Spleen (tissue), 7 donors: ENCODE measurements at regions not wholly inside any gene's neighbourhood (a gene's known extent, or its start where the extent isn't known, plus 50 kb on each side); places are given as distances from the start of the nearest gene placed in this dataset.

ENCODE experiments used
- CTCF ChIP-seq, 11 experiments: fragments of 200-600 bp in 7 of 11; fragments of 450-650 bp in 4 of 11; sonication (generic) in 4 of 11; IDR thresholded peaks in 8 of 11; conservative IDR thresholded peaks in 3 of 11; 1 replicate in 7 of 11; 2 replicates in 4 of 11; pipeline versions ENCODE4 v1.4.0 to v1.8.0; 2016 to 2021; ENCODE audit warnings: antibody characterized with exemption in 11 of 11, inconsistent platforms in 4 of 11, mild to moderate bottlenecking in 1 of 11
- POLR2A ChIP-seq, 3 donors: fragments of 450-650 bp; IDR thresholded peaks; one replicate each; pipeline ENCODE4 v1.5.1; 2017; ENCODE audit warnings: antibody characterized with exemption in 3 of 3, mild to moderate bottlenecking in 1 of 3
- POLR2AphosphoS5 ChIP-seq, 3 donors: sonication (generic); formaldehyde crosslinking; IDR thresholded peaks; one replicate each; pipeline ENCODE4 v1.5.1; 2017; ENCODE audit warnings: antibody characterized with exemption in 3 of 3
- donor health status: DM: no; HTN: no; CAD: no; lungs with moderate emphysema.
- donor health status: DM: no; HTN: no; CAD: no.
- donor health status: DM: no; HTN: no; CAD: no.

GRCh38 chr2:236847538-236848263, 238.0 kb upstream of the COPS8 start:
- TF ChIP-seq POLR2AphosphoS5 (IDR thresholded peaks at IDR 0.05) (no peak), POLR2A (IDR thresholded peaks at IDR 0.05) (no peak), CTCF (IDR thresholded peaks at IDR 0.05 in 8 of 11, conservative IDR thresholded peaks at IDR 0.05 in 3 of 11) (no peak)
